ENCODE measurements at regions not wholly inside any gene's neighbourhood (a gene's known extent, or its start where the extent isn't known, plus 50 kb on each side); places are given as distances from the start of the nearest gene placed in this dataset.

- no peak for DNase-seq
- Histone ChIP-seq H2BK15ac (ENCODE audit: low read depth, poor library complexity, severe bottlenecking) (no peak overlapping the region), H3K36me3 (ENCODE audit: control insufficient read depth in 1 of 2, insufficient read depth in 2 of 2, low read depth in 1 of 2, low read length in 2 of 2) (no peaks in the 10 kb centered on the region), H3K23ac (ENCODE audit: low read length in 2 of 2) (no peak overlapping the region), H2AFZ (ENCODE audit: low read depth, low read length) (no peak overlapping the region), H3K4me2 (ENCODE audit: low read length, poor library complexity, severe bottlenecking) (no peak overlapping the region), H4K91ac (ENCODE audit: low read length) (no peak overlapping the region), H3K14ac (ENCODE audit: low read length in 2 of 2) (no peak overlapping the region), H2AK5ac (ENCODE audit: low read length, severe bottlenecking) (no peak overlapping the region), H3K4me1 (ENCODE audit: control insufficient read depth, insufficient read depth, low read depth, low read length) (no peaks in the 10 kb centered on the region), H4K8ac (ENCODE audit: low read length) (no peak overlapping the region), H2BK120ac (ENCODE audit: low read depth, low read length) (no peak overlapping the region), H3K9me3 (ENCODE audit: control insufficient read depth, low read length) (peaks cover 5% of the 10 kb centered on the region), H2BK12ac (ENCODE audit: low read length in 2 of 2) (no peak overlapping the region), H3K4me3 (ENCODE audit: insufficient read depth in 1 of 2, low read depth in 1 of 2, low read length in 2 of 2) (no peak overlapping the region), H3K27me3 (ENCODE audit: control insufficient read depth in 1 of 2, insufficient read depth in 1 of 2, low read length in 2 of 2) (no peaks in the 10 kb centered on the region), H3K79me1 (replicated peaks; ENCODE audit: low read length, poor library complexity, severe bottlenecking) (no peaks in the 10 kb centered on the region), H3K9ac (ENCODE audit: low read length) (no peak overlapping the region), H2BK5ac (ENCODE audit: low read depth, low read length, poor library complexity, severe bottlenecking) (no peak overlapping the region), H3K27ac (ENCODE audit: low read length, poor library complexity, severe bottlenecking) (no peak overlapping the region), H3K18ac (ENCODE audit: low read depth in 1 of 2, low read length in 2 of 2) (no peak overlapping the region), H3K4ac (ENCODE audit: low read depth in 1 of 2, low read length in 2 of 2) (no peak overlapping the region)
- WGBS: 17% methylated on average over 1 of the region's 1 CpG
Observed at GRCh38 chr4:32672359-32672758, 1952.2 kb downstream of the PCDH7 start.

DNA sequence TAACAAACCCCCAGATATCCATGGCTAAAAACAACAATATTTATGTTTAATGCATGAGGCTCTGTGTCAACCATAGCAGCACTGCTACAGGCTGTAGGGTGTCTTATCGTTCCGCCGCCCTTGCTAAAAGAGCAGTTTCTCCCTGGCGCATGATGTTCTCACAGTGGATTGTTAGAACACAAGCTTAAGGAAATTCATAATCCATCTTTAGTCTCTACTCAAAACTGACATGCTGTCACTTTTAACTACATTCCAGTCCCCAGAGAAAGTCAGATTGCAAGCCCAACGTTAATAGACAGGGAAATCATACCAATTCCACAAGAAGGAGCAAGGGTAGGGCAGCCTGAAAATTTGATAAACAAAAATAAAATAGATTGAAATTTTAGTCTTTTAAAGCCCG is 1960.8 kb downstream of the PCDH7 start:
- no peak overlapping the region for H3K14ac ChIP-seq (ENCODE audit: low read length in 2 of 2)
- H3K18ac ChIP-seq (ENCODE audit: low read depth in 1 of 2, low read length in 2 of 2): no peak overlapping the region
- H2BK5ac ChIP-seq (ENCODE audit: low read depth, low read length, poor library complexity, severe bottlenecking): no peak overlapping the region
- no peak overlapping the region for H2AFZ ChIP-seq (ENCODE audit: low read depth, low read length)
- no peaks in the 10 kb centered on the region for H3K4me1 ChIP-seq (ENCODE audit: control insufficient read depth, insufficient read depth, low read depth, low read length)
- no peak overlapping the region for H3K4ac ChIP-seq (ENCODE audit: low read depth in 1 of 2, low read length in 2 of 2)
- no peaks in the 10 kb centered on the region for H3K79me1 ChIP-seq (replicated peaks; ENCODE audit: low read length, poor library complexity, severe bottlenecking)
- H2BK15ac ChIP-seq (ENCODE audit: low read depth, poor library complexity, severe bottlenecking): no peak overlapping the region
- no peak overlapping the region for H3K27ac ChIP-seq (ENCODE audit: low read length, poor library complexity, severe bottlenecking)
- no peak overlapping the region for H3K9ac ChIP-seq (ENCODE audit: low read length)
- DNase-seq: no peak
- no peaks in the 10 kb centered on the region for H3K27me3 ChIP-seq (ENCODE audit: control insufficient read depth in 1 of 2, insufficient read depth in 1 of 2, low read length in 2 of 2)
- whole genome bisulfite sequencing: 97% methylated on average over 5 of the region's 6 CpGs
- no peak overlapping the region for H2BK12ac ChIP-seq (ENCODE audit: low read length in 2 of 2)
- no peak overlapping the region for H4K91ac ChIP-seq (ENCODE audit: low read length)
- H3K9me3 ChIP-seq (ENCODE audit: control insufficient read depth, low read length): peaks cover 2% of the 10 kb centered on the region
- no peak overlapping the region for H2AK5ac ChIP-seq (ENCODE audit: low read length, severe bottlenecking)
- H3K23ac ChIP-seq (ENCODE audit: low read length in 2 of 2): no peak overlapping the region
- no peak overlapping the region for H2BK120ac ChIP-seq (ENCODE audit: low read depth, low read length)
- no peak overlapping the region for H3K4me2 ChIP-seq (ENCODE audit: low read length, poor library complexity, severe bottlenecking)
- no peaks in the 10 kb centered on the region for H3K36me3 ChIP-seq (ENCODE audit: control insufficient read depth in 1 of 2, insufficient read depth in 2 of 2, low read depth in 1 of 2, low read length in 2 of 2)
- H4K8ac ChIP-seq (ENCODE audit: low read length): no peak overlapping the region
- no peak overlapping the region for H3K4me3 ChIP-seq (ENCODE audit: insufficient read depth in 1 of 2, low read depth in 1 of 2, low read length in 2 of 2)

DNA sequence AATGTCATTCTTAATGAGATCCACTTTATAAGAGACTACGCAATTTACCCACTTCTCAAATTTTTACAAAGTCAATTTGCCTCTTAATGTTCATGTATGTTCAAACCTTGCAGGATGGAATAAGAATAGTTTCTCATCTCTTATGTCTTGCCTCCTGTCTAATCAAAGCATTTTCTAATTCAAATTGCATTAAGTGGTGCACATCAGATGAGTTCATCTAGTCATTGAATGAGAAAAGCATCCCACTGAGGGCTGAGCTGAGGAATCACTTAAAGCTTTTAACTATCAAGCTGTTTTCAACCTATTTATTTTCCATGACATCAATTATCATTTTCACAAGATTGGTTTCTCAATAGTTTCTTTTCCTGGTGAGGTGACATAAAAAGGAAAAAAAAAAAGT is 1964.0 kb downstream of the PCDH7 start:
- Histone ChIP-seq H3K9me3 (ENCODE audit: control insufficient read depth, low read length) (peaks cover 2% of the 10 kb centered on the region), H3K23ac (ENCODE audit: low read length in 2 of 2) (no peak overlapping the region), H2BK5ac (ENCODE audit: low read depth, low read length, poor library complexity, severe bottlenecking) (no peak overlapping the region), H3K27ac (ENCODE audit: low read length, poor library complexity, severe bottlenecking) (no peak overlapping the region), H3K27me3 (ENCODE audit: control insufficient read depth in 1 of 2, insufficient read depth in 1 of 2, low read length in 2 of 2) (no peaks in the 10 kb centered on the region), H2BK120ac (ENCODE audit: low read depth, low read length) (no peak overlapping the region), H3K79me1 (replicated peaks; ENCODE audit: low read length, poor library complexity, severe bottlenecking) (no peaks in the 10 kb centered on the region), H2AK5ac (ENCODE audit: low read length, severe bottlenecking) (no peak overlapping the region), H3K9ac (ENCODE audit: low read length) (no peak overlapping the region), H3K18ac (ENCODE audit: low read depth in 1 of 2, low read length in 2 of 2) (no peak overlapping the region), H3K4ac (ENCODE audit: low read depth in 1 of 2, low read length in 2 of 2) (no peak overlapping the region), H4K8ac (ENCODE audit: low read length) (no peak overlapping the region), H3K4me3 (ENCODE audit: insufficient read depth in 1 of 2, low read depth in 1 of 2, low read length in 2 of 2) (no peak overlapping the region), H2BK15ac (ENCODE audit: low read depth, poor library complexity, severe bottlenecking) (no peak overlapping the region), H2BK12ac (ENCODE audit: low read length in 2 of 2) (no peak overlapping the region), H3K4me1 (ENCODE audit: control insufficient read depth, insufficient read depth, low read depth, low read length) (no peaks in the 10 kb centered on the region), H3K14ac (ENCODE audit: low read length in 2 of 2) (no peak overlapping the region), H3K36me3 (ENCODE audit: control insufficient read depth in 1 of 2, insufficient read depth in 2 of 2, low read depth in 1 of 2, low read length in 2 of 2) (no peaks in the 10 kb centered on the region), H3K4me2 (ENCODE audit: low read length, poor library complexity, severe bottlenecking) (no peak overlapping the region), H4K91ac (ENCODE audit: low read length) (no peak overlapping the region), H2AFZ (ENCODE audit: low read depth, low read length) (no peak overlapping the region)
- WGBS: no CpG with 5 or more reads among the region's 1 CpG
- no peak for DNase-seq

DNA sequence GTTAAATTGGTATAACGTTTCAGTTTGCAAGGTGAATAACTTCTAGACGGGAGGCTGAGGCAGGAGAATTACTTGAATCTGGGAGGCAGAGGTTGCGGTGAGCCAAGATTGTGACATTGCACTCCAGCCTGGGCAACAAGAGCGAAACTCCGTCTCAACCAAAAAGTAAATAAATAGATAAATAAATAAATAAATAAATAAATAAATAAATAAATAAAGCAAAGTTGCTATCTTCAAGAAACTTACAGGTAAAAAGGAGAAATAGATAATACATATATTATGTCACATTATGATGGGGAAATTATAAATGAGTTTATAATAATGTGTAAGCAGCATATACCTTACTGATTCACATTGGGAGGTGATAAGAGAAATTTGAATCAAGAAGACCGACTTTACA is 1966.0 kb downstream of the PCDH7 start:
- Histone ChIP-seq H2BK12ac (ENCODE audit: low read length in 2 of 2) (no peak overlapping the region), H2BK15ac (ENCODE audit: low read depth, poor library complexity, severe bottlenecking) (no peak overlapping the region), H4K8ac (ENCODE audit: low read length) (no peak overlapping the region), H3K27ac (ENCODE audit: low read length, poor library complexity, severe bottlenecking) (no peak overlapping the region), H3K23ac (ENCODE audit: low read length in 2 of 2) (no peak overlapping the region), H3K27me3 (ENCODE audit: control insufficient read depth in 1 of 2, insufficient read depth in 1 of 2, low read length in 2 of 2) (no peaks in the 10 kb centered on the region), H3K4me2 (ENCODE audit: low read length, poor library complexity, severe bottlenecking) (no peak overlapping the region), H3K9ac (ENCODE audit: low read length) (no peak overlapping the region), H3K18ac (ENCODE audit: low read depth in 1 of 2, low read length in 2 of 2) (no peak overlapping the region), H2AFZ (ENCODE audit: low read depth, low read length) (no peak overlapping the region), H3K79me1 (replicated peaks; ENCODE audit: low read length, poor library complexity, severe bottlenecking) (no peaks in the 10 kb centered on the region), H2BK5ac (ENCODE audit: low read depth, low read length, poor library complexity, severe bottlenecking) (no peak overlapping the region), H3K4me1 (ENCODE audit: control insufficient read depth, insufficient read depth, low read depth, low read length) (no peaks in the 10 kb centered on the region), H3K9me3 (ENCODE audit: control insufficient read depth, low read length) (no peaks in the 10 kb centered on the region), H3K36me3 (ENCODE audit: control insufficient read depth in 1 of 2, insufficient read depth in 2 of 2, low read depth in 1 of 2, low read length in 2 of 2) (no peaks in the 10 kb centered on the region), H4K91ac (ENCODE audit: low read length) (no peak overlapping the region), H3K14ac (ENCODE audit: low read length in 2 of 2) (no peak overlapping the region), H3K4me3 (ENCODE audit: insufficient read depth in 1 of 2, low read depth in 1 of 2, low read length in 2 of 2) (no peak overlapping the region), H2AK5ac (ENCODE audit: low read length, severe bottlenecking) (no peak overlapping the region), H3K4ac (ENCODE audit: low read depth in 1 of 2, low read length in 2 of 2) (no peak overlapping the region), H2BK120ac (ENCODE audit: low read depth, low read length) (no peak overlapping the region)
- WGBS: 91% methylated on average over 3 of the region's 6 CpGs
- DNase-seq: no peak
